CD4-positive, alpha-beta T cell (primary cell): ENCODE measurements at regions not wholly inside any gene's neighbourhood (a gene's known extent, or its start where the extent isn't known, plus 50 kb on each side); places are given as distances from the start of the nearest gene placed in this dataset.

Experiments used
- ATAC-seq: fragments of 200-7000 bp; cut with Tn5 transposase; one replicate; pipeline ENCODE4 v1.10.0; 2022; ENCODE audit warnings: mild to moderate bottlenecking; ENCODE audit not compliant: poor library complexity
- CTCF ChIA-PET: fragments of 350-600 bp; sonication (Branson Sonifier 250); formaldehyde crosslinking; loops from one replicate; lab custom pipeline; 2021; ENCODE audit warnings: antibody characterized with exemption, inconsistent platforms; lab: Charles Lee
- POLR2A ChIA-PET: fragments of 350-600 bp; sonication (Branson Sonifier 250); formaldehyde crosslinking; loops from one replicate; lab custom pipeline; 2021; ENCODE audit warnings: antibody characterized with exemption, inconsistent platforms; lab: Charles Lee
- DNase-seq, 14 experiments: peaks; one replicate each; pipeline ENCODE4 v3.0.0-alpha.2; 2013 to 2020; ENCODE audit warnings: mixed read lengths in 2 of 14
- H3K27ac ChIP-seq, 2 donors: one replicate each; pipeline versions ENCODE4 v1.5.1 to v1.7.0; 2013; ENCODE audit warnings: low read length in 2 of 2, low read depth in 1 of 2, mild to moderate bottlenecking in 1 of 2
- H3K27me3 ChIP-seq, 2 experiments: 1 replicate in 1 of 2; 2 replicates in 1 of 2; pipeline versions ENCODE4 v1.6.1 to v1.7.0; 2013; ENCODE audit warnings: low read length in 2 of 2, control low read depth in 1 of 2, mild to moderate bottlenecking in 1 of 2, moderate library complexity in 1 of 2; ENCODE audit not compliant: insufficient read depth in 2 of 2, control insufficient read depth in 1 of 2
- H3K36me3 ChIP-seq: one replicate; pipeline ENCODE4 v1.6.1; 2013; ENCODE audit warnings: low read length, control low read depth; ENCODE audit not compliant: insufficient read depth
- H3K4me1 ChIP-seq: one replicate; pipeline ENCODE4 v1.6.1; 2013; ENCODE audit warnings: low read length, control low read depth; ENCODE audit not compliant: insufficient read depth
- H3K4me3 ChIP-seq: one replicate; pipeline ENCODE4 v1.5.1; 2013; ENCODE audit warnings: mild to moderate bottlenecking, low read length, moderate library complexity
- H3K9me3 ChIP-seq, 2 experiments: 1 replicate in 1 of 2; 2 replicates in 1 of 2; pipeline versions ENCODE4 v1.6.1 to v1.7.0; 2013; ENCODE audit warnings: low read length in 2 of 2, mild to moderate bottlenecking in 2 of 2, control low read depth in 1 of 2, moderate library complexity in 1 of 2; ENCODE audit not compliant: control insufficient read depth in 1 of 2, insufficient read depth in 1 of 2
- H3K27ac Mint-ChIP-seq: one replicate; pipeline ENCODE4 v1.8.0; 2020; ENCODE audit warnings: mixed read lengths
- H3K27me3 Mint-ChIP-seq: one replicate; pipeline ENCODE4 v1.8.0; 2021; ENCODE audit warnings: mixed read lengths
- H3K36me3 Mint-ChIP-seq: one replicate; pipeline ENCODE4 v1.8.0; 2021; ENCODE audit warnings: low read depth, mixed read lengths
- H3K4me1 Mint-ChIP-seq: one replicate; pipeline ENCODE4 v1.8.0; 2021; ENCODE audit warnings: low read depth, mixed read lengths
- H3K4me3 Mint-ChIP-seq: one replicate; pipeline ENCODE4 v1.8.0; 2020; ENCODE audit warnings: mild to moderate bottlenecking, mixed read lengths
- H3K9me3 Mint-ChIP-seq: one replicate; pipeline ENCODE4 v1.8.0; 2020; ENCODE audit warnings: mixed read lengths
- CTCF ChIP-seq: fragments of 200-600 bp; IDR thresholded peaks from one replicate; pipeline ENCODE4 v1.8.0; 2022; ENCODE audit warnings: antibody characterized with exemption, mild to moderate bottlenecking
- intact Hi-C, 2 experiments: fragments of 100-400 bp; cut with DNase I in 1 of 2; cut with micrococcal nuclease in 1 of 2; formaldehyde crosslinking; loops; one replicate each; pipeline versions ENCODE4 v1.15.1 to v1.9.0; 2023 to 2025; cut with DNase I, micrococcal nuclease

- no peak for TF ChIP-seq CTCF
- H3K27ac ChIP-seq, result no peak overlapping the region
- no peaks in the 10 kb centered on the region for H3K27me3 ChIP-seq
- H3K27ac Mint-ChIP-seq, result no peak overlapping the region
- H3K4me1 ChIP-seq, result no peaks in the 10 kb centered on the region
- peaks cover 6% of the 10 kb centered on the region for H3K9me3 Mint-ChIP-seq
- H3K9me3 ChIP-seq, result peaks cover 0 to 7% of the 10 kb centered on the region in 2 experiments
- H3K27me3 Mint-ChIP-seq, result no peaks in the 10 kb centered on the region
- no peak for DNase-seq
- no peak for ATAC-seq
- ChIA-PET POLR2A (no interaction called here), CTCF (no interaction called here)
- no peaks in the 10 kb centered on the region for H3K36me3 Mint-ChIP-seq
- intact Hi-C loops, result no loop called here
- H3K4me3 Mint-ChIP-seq, result no peak overlapping the region
- H3K36me3 ChIP-seq, result no peaks in the 10 kb centered on the region
- H3K4me1 Mint-ChIP-seq, result no peaks in the 10 kb centered on the region
- H3K4me3 ChIP-seq, result no peak overlapping the region
Observed at GRCh38 chr2:49403637-49404036, 249.3 kb upstream of the FSHR start.

- CTCF ChIA-PET, result no interaction called here
Observed at GRCh38 chr2:49379406-49379805, 225.1 kb upstream of the FSHR start.

GRCh38 chr2:49371128-49371701 lies 216.9 kb upstream of the FSHR start:
- no peaks in the 10 kb centered on the region for H3K4me1 ChIP-seq
- Mint-ChIP-seq H3K36me3 (no peaks in the 10 kb centered on the region), H3K27ac (no peak overlapping the region), H3K4me1 (no peaks in the 10 kb centered on the region), H3K27me3 (no peaks in the 10 kb centered on the region), H3K9me3 (peaks cover 6% of the 10 kb centered on the region), H3K4me3 (no peak overlapping the region)
- no peak overlapping the region for H3K4me3 ChIP-seq
- ATAC-seq (no peak), DNase-seq (no peak)
- ChIA-PET CTCF (no interaction called here), POLR2A (no interaction called here)
- peaks cover 0 to 4% of the 10 kb centered on the region in 2 experiments for H3K9me3 ChIP-seq
- no peaks in the 10 kb centered on the region for H3K27me3 ChIP-seq
- intact Hi-C loops, result no loop called here
- no peak overlapping the region for H3K27ac ChIP-seq
- no peak for TF ChIP-seq CTCF
- no peaks in the 10 kb centered on the region for H3K36me3 ChIP-seq

More at GRCh38 chr2:49379406-49379805, 225.1 kb upstream of the FSHR start:
- POLR2A ChIA-PET, result no interaction called here
- intact Hi-C loops, result no loop called here
- no peak for TF ChIP-seq CTCF
- H3K27me3 Mint-ChIP-seq, result no peaks in the 10 kb centered on the region
- Histone ChIP-seq H3K27me3 (no peaks in the 10 kb centered on the region), H3K27ac (no peak overlapping the region), H3K36me3 (no peaks in the 10 kb centered on the region), H3K4me1 (no peaks in the 10 kb centered on the region), H3K9me3 (no peaks in the 10 kb centered on the region), H3K4me3 (no peak overlapping the region)
- H3K4me3 Mint-ChIP-seq, result no peak overlapping the region
- no peaks in the 10 kb centered on the region for H3K4me1 Mint-ChIP-seq
- no peaks in the 10 kb centered on the region for H3K36me3 Mint-ChIP-seq
- H3K27ac Mint-ChIP-seq, result no peak overlapping the region
- ATAC-seq (no peak), DNase-seq (no peak)
- peaks cover 12% of the 10 kb centered on the region for H3K9me3 Mint-ChIP-seq
